Lower leg skin (tissue), 4 donors: ENCODE measurements at regions not wholly inside any gene's neighbourhood (a gene's known extent, or its start where the extent isn't known, plus 50 kb on each side); places are given as distances from the start of the nearest gene placed in this dataset.

ENCODE experiments used
- DNase-seq, 2 donors: peaks; one replicate each; pipeline ENCODE4 v3.0.0-alpha.2; 2019; ENCODE audit warnings: low spot score in 2 of 2
- H3K4me3 ChIP-seq: fragments of 200-600 bp; sonication (generic); 2 replicates; pipeline ENCODE4 v1.5.1; 2017; ENCODE audit warnings: mild to moderate bottlenecking, low read depth; ENCODE audit not compliant: poor library complexity, severe bottlenecking
- POLR2A ChIP-seq, 2 donors: fragments of 450-650 bp; IDR thresholded peaks; one replicate each; pipeline ENCODE4 v1.6.1; 2016 to 2017; ENCODE audit warnings: antibody characterized with exemption in 2 of 2, mild to moderate bottlenecking in 1 of 2, moderate library complexity in 1 of 2
- WGBS, 2 donors: methylation state at CpG; one replicate each; pipeline ENCODE4 v1.1.5; 2018; 5-methylcytosine and 5-hydroxymethylcytosine counted together
- intact Hi-C: fragments of 100-400 bp; cut with DNase I; formaldehyde crosslinking; loops from one replicate; pipeline ENCODE4 v1.15.0; 2023; ENCODE audit warnings: low total_unique reads
- TF ChIP-seq, protein P1 (sequence below), 3 donors: fragments of 450-650 bp; IDR thresholded peaks; one replicate each; pipeline ENCODE4 v1.5.1; 2016; ENCODE audit warnings: antibody characterized with exemption in 3 of 3, mild to moderate bottlenecking in 3 of 3, moderate library complexity in 2 of 3

DNA sequence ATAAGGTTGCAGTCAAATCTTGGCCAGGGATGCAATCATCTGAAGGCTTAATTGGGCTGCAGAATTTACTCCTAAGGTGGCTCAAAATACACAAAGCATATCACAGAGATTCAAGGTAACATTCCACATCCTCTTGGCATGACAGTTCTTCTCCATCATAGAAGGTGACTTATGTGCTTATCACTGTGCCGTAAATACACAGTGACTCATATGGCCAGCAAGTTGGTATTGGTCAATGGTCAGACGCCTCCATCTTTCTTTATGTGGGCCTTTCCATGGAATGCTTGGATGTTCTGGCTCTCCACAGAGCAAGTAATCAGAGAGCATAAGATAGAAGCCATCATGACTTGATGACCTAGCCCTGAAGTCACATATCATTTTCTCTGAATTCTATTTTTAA lies 168.8 kb upstream of the ST8SIA2 start:
- no peak overlapping the region for H3K4me3 ChIP-seq
- TF ChIP-seq POLR2A (IDR thresholded peaks at IDR 0.05): no peak
- TF ChIP-seq, protein P1, sequence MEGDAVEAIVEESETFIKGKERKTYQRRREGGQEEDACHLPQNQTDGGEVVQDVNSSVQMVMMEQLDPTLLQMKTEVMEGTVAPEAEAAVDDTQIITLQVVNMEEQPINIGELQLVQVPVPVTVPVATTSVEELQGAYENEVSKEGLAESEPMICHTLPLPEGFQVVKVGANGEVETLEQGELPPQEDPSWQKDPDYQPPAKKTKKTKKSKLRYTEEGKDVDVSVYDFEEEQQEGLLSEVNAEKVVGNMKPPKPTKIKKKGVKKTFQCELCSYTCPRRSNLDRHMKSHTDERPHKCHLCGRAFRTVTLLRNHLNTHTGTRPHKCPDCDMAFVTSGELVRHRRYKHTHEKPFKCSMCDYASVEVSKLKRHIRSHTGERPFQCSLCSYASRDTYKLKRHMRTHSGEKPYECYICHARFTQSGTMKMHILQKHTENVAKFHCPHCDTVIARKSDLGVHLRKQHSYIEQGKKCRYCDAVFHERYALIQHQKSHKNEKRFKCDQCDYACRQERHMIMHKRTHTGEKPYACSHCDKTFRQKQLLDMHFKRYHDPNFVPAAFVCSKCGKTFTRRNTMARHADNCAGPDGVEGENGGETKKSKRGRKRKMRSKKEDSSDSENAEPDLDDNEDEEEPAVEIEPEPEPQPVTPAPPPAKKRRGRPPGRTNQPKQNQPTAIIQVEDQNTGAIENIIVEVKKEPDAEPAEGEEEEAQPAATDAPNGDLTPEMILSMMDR (IDR thresholded peaks at IDR 0.05): no peak
- WGBS, 2 donors: 95 to 98% methylated on average over 2 of the region's 2 CpGs
- intact Hi-C loops: loop anchor here (10.0 kb wide), 1 partner anchor 130 kb away; no protein-coding TSS in a partner anchor
- DNase-seq: no peak

DNA sequence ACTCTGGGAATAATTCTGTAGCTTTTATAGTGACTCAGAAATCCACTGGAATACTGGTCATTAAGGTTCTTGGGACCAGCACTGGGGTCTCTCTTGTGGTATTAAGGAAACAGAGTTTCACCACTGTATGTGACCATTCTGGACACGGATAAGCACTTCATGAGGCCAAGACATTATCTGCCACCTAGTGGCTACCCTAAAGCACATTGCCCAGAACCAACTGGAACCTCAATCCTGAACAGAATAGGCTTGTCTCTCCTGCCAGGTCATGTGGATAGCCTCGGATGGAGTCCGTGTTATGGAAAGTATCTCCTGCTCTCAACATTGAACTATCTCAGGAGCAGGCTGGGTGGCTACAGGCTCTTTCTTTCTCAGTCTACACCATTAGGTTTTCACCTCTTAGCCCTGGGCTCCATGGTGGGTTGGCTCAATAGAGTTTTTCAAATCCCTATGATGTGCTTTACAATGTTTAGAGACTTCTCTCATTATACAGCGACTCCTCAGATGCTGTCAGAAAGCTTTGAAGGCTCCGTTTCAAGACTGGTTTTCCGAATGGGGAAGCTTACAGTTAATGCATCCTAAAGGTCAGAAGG lies 167.6 kb upstream of the ST8SIA2 start:
- intact Hi-C loops: loop anchor here (10.0 kb wide), 1 partner anchor 131 kb away; no protein-coding TSS in a partner anchor
- H3K4me3 ChIP-seq: no peak overlapping the region
- no peak for TF ChIP-seq POLR2A (IDR thresholded peaks at IDR 0.05)
- TF ChIP-seq, protein P1 (IDR thresholded peaks at IDR 0.05): no peak
- no peak for DNase-seq
- 57 to 58% methylated on average over 6 of the region's 6 CpGs for WGBS, 2 donors

- WGBS, 2 donors: 62 to 71% methylated on average over 2 of the region's 2 CpGs
- intact Hi-C loops: loop anchor here (10.0 kb wide), 1 partner anchor 134 kb away; no protein-coding TSS in a partner anchor
- no peak for DNase-seq
- TF ChIP-seq, protein P1 (IDR thresholded peaks at IDR 0.05): no peak
- no peak for TF ChIP-seq POLR2A (IDR thresholded peaks at IDR 0.05)
- no peak overlapping the region for H3K4me3 ChIP-seq
Measured at GRCh38 chr15:92228830-92229229, 164.9 kb upstream of the ST8SIA2 start.

DNA sequence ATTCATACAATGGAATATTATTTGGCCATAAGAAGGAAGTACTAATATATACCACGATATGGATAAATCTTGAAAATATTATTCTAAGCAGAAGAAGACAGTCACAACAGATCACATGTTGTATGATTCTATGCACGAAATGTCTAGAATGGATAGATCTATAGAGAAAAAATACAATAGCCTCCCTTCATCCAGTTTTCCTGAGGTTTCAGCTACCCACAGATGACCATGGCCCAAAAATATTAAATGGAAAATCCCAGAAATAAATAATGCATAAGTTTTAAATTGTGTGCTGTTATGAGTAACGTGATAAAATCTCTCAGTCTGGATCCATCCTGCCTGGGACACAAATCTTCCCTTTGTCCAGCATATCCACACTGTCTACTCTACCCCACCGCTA lies 162.2 kb upstream of the ST8SIA2 start:
- no peak overlapping the region for H3K4me3 ChIP-seq
- WGBS, 2 donors: 77 to 81% methylated on average over 4 of the region's 4 CpGs
- TF ChIP-seq, protein P1 (IDR thresholded peaks at IDR 0.05): no peak
- TF ChIP-seq POLR2A (IDR thresholded peaks at IDR 0.05): no peak
- DNase-seq: no peak
- intact Hi-C loops: no loop called here

DNA sequence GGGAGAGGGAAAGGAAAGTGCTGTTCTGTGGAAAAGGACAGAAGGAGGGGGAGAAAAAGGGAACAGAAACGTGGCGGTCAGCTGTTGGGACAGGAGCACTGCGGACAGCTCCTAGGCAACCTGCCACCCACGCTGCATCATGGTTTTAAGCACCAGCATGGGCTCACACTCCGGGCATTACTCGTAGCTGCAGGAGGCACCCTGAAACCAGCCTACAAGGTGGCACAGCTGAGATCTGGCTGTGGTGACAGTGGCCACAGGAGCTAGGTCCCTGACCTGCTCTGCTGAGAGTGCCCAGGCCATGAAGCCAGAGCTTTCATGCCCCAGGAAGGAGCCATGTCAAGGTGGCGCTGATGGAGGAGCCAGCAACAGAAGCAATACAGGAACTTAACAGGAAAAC lies 161.4 kb upstream of the ST8SIA2 start:
- intact Hi-C loops: no loop called here
- 68 to 75% methylated on average over 7 of the region's 7 CpGs for WGBS, 2 donors
- no peak for DNase-seq
- no peak overlapping the region for H3K4me3 ChIP-seq
- TF ChIP-seq, protein P1 (IDR thresholded peaks at IDR 0.05): no peak
- TF ChIP-seq POLR2A (IDR thresholded peaks at IDR 0.05): no peak

DNA sequence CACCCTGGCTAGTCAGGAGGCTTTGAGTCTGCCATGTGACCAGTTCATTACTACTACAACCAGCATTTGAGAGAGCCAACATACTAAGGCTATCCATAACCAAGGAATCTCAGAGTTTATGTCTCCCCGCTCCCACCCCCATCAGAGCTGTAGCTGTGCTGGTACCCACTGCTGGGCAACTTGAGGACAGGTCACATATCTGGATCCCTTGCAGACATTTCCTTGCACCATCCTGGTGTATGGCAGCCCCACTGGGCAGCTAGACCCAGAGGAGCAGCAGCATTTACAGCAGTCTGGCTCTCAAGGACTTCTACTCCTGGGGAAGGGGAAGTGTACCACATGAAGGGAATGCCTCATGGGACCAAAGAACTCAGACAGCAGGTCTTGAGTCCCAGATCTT lies 160.8 kb upstream of the ST8SIA2 start:
- H3K4me3 ChIP-seq: no peak overlapping the region
- WGBS, 2 donors: 89 to 100% methylated on average over 1 of the region's 1 CpG
- intact Hi-C loops: no loop called here
- TF ChIP-seq, protein P1 (IDR thresholded peaks at IDR 0.05): no peak
- TF ChIP-seq POLR2A (IDR thresholded peaks at IDR 0.05): no peak
- DNase-seq: no peak
